HuH-7 (cell line): ENCODE measurements at regions not wholly inside any gene's neighbourhood (a gene's known extent, or its start where the extent isn't known, plus 50 kb on each side); places are given as distances from the start of the nearest gene placed in this dataset.

Source experiments
- DNase-seq: peaks from one replicate; pipeline ENCODE4 v3.0.0; 2011; ENCODE audit warnings: low spot score

DNA sequence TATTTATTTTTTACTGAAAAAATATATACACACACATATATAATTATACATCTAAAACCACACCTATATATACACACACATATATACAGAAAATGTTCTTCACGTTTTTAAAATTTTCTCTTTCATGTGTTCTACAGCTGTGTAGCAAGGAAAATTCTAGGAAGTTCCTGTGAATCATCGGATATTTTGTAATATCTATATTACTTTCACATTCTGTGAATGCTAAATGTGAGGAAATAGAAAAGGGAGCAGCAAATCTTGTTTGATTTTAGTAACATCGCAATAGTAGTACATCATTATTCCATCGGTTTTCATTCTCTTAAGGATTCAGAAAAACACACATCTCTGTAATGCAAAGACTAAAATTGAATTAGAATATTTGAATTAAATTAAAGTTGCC, 836.8 kb upstream of the NECTIN3 start:
- DNase-seq: no peak

DNA sequence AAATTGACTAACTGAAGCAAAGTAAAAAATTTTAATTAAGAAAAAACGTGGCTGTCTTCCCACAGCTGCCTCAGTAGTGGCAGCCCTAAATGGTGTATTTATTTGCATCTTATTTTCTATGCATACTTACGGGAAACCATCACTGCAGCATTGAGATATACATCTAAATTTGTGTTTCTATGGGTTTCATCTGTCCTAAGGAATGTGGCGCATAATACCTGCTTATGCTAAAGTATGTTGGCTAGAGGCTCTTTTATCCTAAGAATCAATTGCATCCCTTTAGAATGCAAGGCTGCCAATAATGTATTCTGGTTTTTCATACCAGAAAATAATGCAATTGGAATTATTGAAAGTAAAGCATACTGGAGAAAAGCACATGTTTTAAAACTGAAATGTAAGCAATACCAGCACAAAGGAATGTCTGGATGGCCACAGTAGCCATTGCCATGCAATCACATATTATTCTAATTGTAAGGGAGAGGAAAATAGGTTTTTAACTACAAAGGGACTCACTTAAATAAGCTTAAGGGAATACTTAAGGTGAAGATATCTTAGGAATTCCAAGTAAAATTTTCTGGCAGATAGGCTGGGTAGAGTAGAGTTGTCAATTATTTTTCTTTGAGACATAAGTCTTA, 834.5 kb upstream of the NECTIN3 start:
- DNase-seq: no peak

- no peak for DNase-seq
Observed at GRCh38 chr3:110243081-110243480, 828.5 kb upstream of the NECTIN3 start.

DNA sequence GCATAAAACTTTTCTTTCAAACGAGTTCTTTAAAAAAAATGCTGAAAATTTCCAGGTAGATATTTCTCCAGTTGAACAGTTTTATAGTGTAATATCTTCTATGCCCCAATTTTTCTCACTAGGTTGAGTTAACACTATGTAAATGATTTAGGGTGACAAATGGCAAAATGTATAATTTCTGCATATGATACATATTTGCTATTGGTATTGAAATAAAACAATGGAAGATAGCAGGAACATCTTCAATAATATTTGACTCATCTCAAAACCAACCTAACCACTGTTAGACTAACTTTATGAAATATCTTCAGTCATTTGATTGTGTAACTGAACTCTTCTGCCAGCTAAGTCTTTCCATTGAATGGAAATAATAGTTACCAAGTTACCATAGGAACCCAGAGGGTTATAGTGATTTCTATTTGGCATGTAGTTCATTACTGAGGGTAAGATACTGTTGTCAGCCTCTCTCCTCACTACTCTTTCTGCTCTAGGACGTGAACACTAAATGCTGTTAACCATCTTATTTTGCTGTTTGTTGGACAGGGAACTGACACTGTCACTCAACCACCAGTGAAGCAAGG, 824.7 kb upstream of the NECTIN3 start:
- no peak for DNase-seq

- DNase-seq: no peak
Observed at GRCh38 chr3:110248666-110249065, 823.0 kb upstream of the NECTIN3 start.

- DNase-seq: no peak
Observed at GRCh38 chr3:110253794-110254193, 817.8 kb upstream of the NECTIN3 start.

- DNase-seq: no peak
Observed at GRCh38 chr3:110254591-110254990, 817.0 kb upstream of the NECTIN3 start.

DNA sequence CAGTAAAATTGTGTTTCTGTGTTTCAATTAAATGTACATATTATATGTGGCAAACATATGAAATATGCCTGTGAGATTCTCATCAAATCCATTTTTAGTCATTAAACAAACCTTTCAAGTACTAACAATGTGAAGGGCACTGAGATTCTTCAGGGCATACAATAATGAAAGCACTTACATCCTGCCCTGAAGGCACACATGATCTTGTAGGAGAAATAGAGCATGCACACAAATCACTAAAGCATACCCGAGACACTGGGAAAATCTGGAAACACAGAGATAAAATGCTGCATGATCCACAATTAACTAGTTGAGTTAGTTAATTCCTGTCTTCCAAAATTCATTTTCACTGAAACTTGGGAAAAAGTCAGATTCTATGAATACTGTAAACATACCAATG, 810.5 kb upstream of the NECTIN3 start:
- DNase-seq: no peak

DNA sequence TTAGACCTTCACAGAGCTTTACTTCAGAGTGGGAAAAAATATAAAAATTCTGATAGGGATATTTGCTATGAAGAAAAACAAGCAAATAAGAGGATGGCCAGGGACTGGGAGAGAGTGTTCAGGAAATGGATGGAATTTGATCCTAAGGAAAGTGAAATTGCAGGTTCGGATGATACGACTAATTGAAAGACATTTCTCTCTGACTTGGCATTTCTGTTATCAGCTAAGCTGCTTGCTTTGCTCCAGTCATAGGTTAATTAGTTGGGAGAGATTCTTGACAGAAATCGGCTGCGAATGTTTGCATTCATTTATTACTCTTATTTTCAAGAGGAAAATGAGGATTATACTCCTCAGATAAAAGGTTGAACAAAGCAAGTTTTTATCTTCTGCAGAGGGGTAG, 808.7 kb upstream of the NECTIN3 start:
- no peak for DNase-seq

GRCh38 chr3:110265302-110265701, 806.3 kb upstream of the NECTIN3 start:
- no peak for DNase-seq

- no peak for DNase-seq
Observed at GRCh38 chr3:110267304-110267845, 804.2 kb upstream of the NECTIN3 start.

DNA sequence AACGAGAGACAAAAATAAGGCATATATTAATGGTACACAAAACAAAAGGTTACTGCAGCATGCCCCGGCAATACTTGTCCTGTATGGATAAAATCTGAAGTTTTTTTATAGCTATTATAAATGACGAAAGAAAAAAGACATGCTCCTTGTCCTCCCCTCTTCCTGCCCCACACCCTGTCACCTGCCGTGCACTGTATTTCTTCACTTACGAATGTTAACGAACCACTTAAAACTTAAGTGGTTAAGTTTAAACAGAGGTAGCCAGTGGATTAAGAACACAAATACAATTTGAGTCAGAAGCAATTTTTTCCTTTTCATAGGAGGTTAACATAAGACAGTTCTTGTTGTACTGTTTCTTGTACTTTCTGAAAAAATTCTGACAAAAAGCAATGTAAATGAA, 799.1 kb upstream of the NECTIN3 start:
- DNase-seq: no peak

DNA sequence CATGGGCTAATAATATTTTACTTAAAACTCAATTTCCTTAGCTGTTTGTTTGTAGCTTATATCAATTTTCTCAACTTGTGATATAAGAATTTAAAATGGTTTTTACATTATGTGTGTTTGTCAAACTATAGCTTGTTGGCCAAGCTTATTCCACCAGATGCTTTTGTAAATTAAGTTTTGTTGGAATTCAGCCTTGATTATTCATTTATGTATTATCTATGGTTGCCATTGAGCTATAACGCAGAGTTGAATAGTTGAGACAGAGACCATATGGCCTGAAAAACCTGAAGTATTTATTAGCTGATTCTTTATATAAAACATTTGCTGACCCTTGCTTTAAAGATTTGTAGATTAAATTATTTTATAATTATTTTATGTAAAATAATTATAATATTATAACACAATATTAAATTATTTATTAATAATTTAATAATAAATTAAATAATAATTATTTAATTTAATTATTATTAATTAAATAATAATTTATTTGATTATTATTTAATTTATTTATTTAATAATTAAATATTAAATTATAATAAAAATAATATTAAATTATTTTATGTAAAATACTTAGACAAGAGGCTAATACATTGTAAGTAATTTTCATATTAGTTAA, 779.6 kb upstream of the NECTIN3 start:
- DNase-seq: no peak

GRCh38 chr3:110293660-110294059, 778.0 kb upstream of the NECTIN3 start:
- no peak for DNase-seq

- peak; percentile 23 for DNase-seq
Observed at GRCh38 chr3:110296885-110297284, 774.7 kb upstream of the NECTIN3 start.

GRCh38 chr3:110301781-110302180, 769.8 kb upstream of the NECTIN3 start:
- no peak for DNase-seq

GRCh38 chr3:110307065-110307809, 764.4 kb upstream of the NECTIN3 start:
- DNase-seq: no peak

GRCh38 chr3:110311541-110311940, 760.1 kb upstream of the NECTIN3 start:
- DNase-seq: no peak

- DNase-seq: peak; percentile 22
Observed at GRCh38 chr3:110314512-110315114, 757.0 kb upstream of the NECTIN3 start.

DNA sequence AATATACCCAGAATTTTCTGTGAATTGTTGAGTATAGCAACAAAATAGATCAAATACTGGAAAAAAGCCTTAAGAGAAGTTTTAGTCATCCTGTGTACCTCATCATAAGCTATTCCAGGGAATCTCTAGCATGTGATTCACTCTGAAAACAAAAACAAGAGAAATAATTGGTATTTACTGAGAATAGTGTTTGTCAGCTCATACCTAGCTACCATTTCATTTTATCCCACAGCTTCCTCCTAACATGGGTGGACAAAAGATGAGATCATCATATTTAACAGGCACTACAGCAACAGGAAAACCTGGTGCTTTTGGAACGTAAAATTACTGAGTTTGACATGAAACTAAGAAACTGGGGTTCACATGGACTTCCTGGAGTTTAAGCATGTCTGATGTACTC, 753.5 kb upstream of the NECTIN3 start:
- no peak for DNase-seq

- no peak for DNase-seq
Observed at GRCh38 chr3:110323349-110323748, 748.3 kb upstream of the NECTIN3 start.

DNA sequence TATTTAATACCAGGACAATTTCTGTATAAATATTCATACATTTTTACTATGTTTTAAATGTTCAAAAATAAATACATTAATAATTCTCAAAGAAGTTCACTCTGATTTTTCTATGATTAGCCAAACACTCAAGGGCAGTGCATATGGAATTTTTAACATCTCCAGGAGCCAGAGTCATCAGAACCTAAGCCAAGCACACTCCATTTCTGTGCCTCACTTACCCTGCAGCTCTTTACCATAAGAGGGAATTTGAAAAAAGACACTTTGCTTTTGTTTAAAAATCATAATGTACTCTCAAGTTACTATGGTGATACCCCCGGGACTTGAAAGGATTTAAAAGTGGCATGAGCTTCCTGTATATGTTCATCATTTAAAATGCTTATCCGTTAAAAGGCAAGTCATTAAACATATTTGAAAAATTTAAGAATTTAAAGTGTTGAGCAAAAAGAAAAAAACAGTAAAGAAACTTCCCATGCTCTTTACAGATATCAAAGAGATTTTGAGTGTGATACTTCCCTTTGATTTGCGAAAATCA, 747.4 kb upstream of the NECTIN3 start:
- no peak for DNase-seq
